K562 (cell line): ENCODE measurements at regions not wholly inside any gene's neighbourhood (a gene's known extent, or its start where the extent isn't known, plus 50 kb on each side); places are given as distances from the start of the nearest gene placed in this dataset.

Experiments used
- ATAC-seq: fragments of 200-7000 bp; cut with Tn5 transposase; 3 replicates; pipeline ENCODE4 v1.9.1; 2020; ENCODE audit warnings: moderate library complexity
- BruUV-seq: library from RNA; stranded (reverse); fragments of 400-500 nt; replicated peaks from 2 replicates; lab custom pipeline; 2021; lab: Mats Ljungman, UMichigan
- CTCF ChIA-PET: fragments of 300-600 bp; formaldehyde crosslinking; extraction: SDS; loops from one replicate; lab custom pipeline; 2021; ENCODE audit warnings: low intra/inter-chr PET ratio; lab: Yijun Ruan, JAX
- POLR2A ChIA-PET: fragments of 300-600, 350-650 bp; sonication (Branson Sonifier 250); formaldehyde crosslinking; extraction: SDS; loops from one replicate; lab custom pipeline; 2021; ENCODE audit warnings: antibody characterized with exemption, inconsistent platforms; lab: Yijun Ruan, JAX
- DNase-seq, 4 experiments: peaks; one replicate each; pipeline versions ENCODE4 v3.0.0 to v3.0.0-alpha.2; 2011 to 2018; ENCODE audit warnings: low spot score in 3 of 4, mixed read lengths in 3 of 4; ENCODE audit errors: extremely low read depth in 1 of 4
- FAIRE-seq: peaks from 2 replicates; lab custom pipeline; 2011; peaks lifted over from hg19 to GRCh38; lab: Jason Lieb, UNC
- H2AFZ ChIP-seq: 2 replicates; pipeline ENCODE4 v1.6.0; 2011; ENCODE audit warnings: low read depth, low read length, control low read depth, inconsistent platforms
- H3K27ac ChIP-seq: fragments of 200-600 bp; 3 replicates; pipeline ENCODE4 v1.8.0; 2011; ENCODE audit warnings: low read depth, mild to moderate bottlenecking, control low read depth, inconsistent platforms, low read length, moderate library complexity, mixed read lengths; ENCODE audit errors: extremely low read depth
- H3K27me3 ChIP-seq, 2 experiments: fragments of 300-600 bp in 1 of 2; 2 replicates in 1 of 2; 3 replicates in 1 of 2; pipeline versions ENCODE4 v1.6.0 to v1.8.0; 2011; ENCODE audit warnings: inconsistent platforms in 2 of 2, low read length in 2 of 2, mild to moderate bottlenecking in 1 of 2, mixed read lengths in 1 of 2, moderate library complexity in 1 of 2; ENCODE audit not compliant: control insufficient read depth in 2 of 2, insufficient read depth in 2 of 2
- H3K36me3 ChIP-seq: fragments of 300-600 bp; 3 replicates; pipeline ENCODE4 v1.8.0; 2011; ENCODE audit warnings: mild to moderate bottlenecking, low read length, inconsistent platforms; ENCODE audit not compliant: control insufficient read depth, insufficient read depth
- H3K4me1 ChIP-seq, 2 experiments: fragments of 200-600 bp in 1 of 2; replicated peaks in 1 of 2; 2 replicates in 1 of 2; 3 replicates in 1 of 2; pipeline versions ENCODE4 v1.5.1 to v1.8.0; 2011; ENCODE audit warnings: inconsistent platforms in 2 of 2, low read length in 2 of 2, mild to moderate bottlenecking in 1 of 2, mixed read lengths in 1 of 2, moderate library complexity in 1 of 2; ENCODE audit not compliant: control insufficient read depth in 2 of 2, insufficient read depth in 2 of 2
- H3K4me2 ChIP-seq: 2 replicates; pipeline ENCODE4 v1.6.1; 2011; ENCODE audit warnings: low read length, control low read depth, inconsistent platforms, mixed read lengths; ENCODE audit not compliant: insufficient read depth
- H3K4me3 ChIP-seq: fragments of 200-600 bp; sonication (generic), shearing (Covaris generic); 2 replicates; pipeline ENCODE4 v1.5.1; 2016; ENCODE audit warnings: control low read depth, inconsistent platforms
- H3K79me2 ChIP-seq: fragments of 200-600 bp; 3 replicates; pipeline ENCODE4 v1.8.0; 2011; ENCODE audit warnings: low read length, inconsistent platforms; ENCODE audit not compliant: control insufficient read depth, insufficient read depth
- H3K9ac ChIP-seq, 2 experiments: 2 replicates each; pipeline versions ENCODE4 v1.6.0 to v1.6.1; 2011; ENCODE audit warnings: low read depth in 2 of 2, low read length in 2 of 2, control low read depth in 1 of 2, inconsistent platforms in 1 of 2, mild to moderate bottlenecking in 1 of 2, mixed read lengths in 1 of 2; ENCODE audit not compliant: insufficient read depth in 1 of 2
- H3K9me1 ChIP-seq: one replicate; pipeline ENCODE4 v1.6.0; 2011; ENCODE audit warnings: inconsistent platforms, mild to moderate bottlenecking, low read length, moderate library complexity; ENCODE audit not compliant: control insufficient read depth, insufficient read depth
- H3K9me3 ChIP-seq: replicated peaks from 2 replicates; pipeline ENCODE4 v1.5.1; 2011; ENCODE audit warnings: low read depth, low read length, inconsistent platforms; ENCODE audit not compliant: control insufficient read depth, insufficient read depth
- H4K20me1 ChIP-seq: replicated peaks from 2 replicates; pipeline ENCODE4 v1.6.1; 2011; ENCODE audit warnings: low read length, inconsistent platforms, mixed read lengths; ENCODE audit not compliant: control insufficient read depth, insufficient read depth
- CREB3 ChIP-seq: fragments of 450-650 bp; conservative IDR thresholded peaks from 2 replicates; pipeline ENCODE4 v1.6.1; 2016; ENCODE audit warnings: missing genetic modification characterization, low read depth, mild to moderate bottlenecking, missing compliant biosample characterization, moderate library complexity
- HOXB6 ChIP-seq: fragments of 250-450 bp; sonication (Bioruptor Pico); IDR thresholded peaks from 2 replicates; pipeline ENCODE4 v1.5.1; 2022; ENCODE audit warnings: mild to moderate bottlenecking, borderline replicate concordance
- XRCC5 ChIP-seq: fragments of 200-400 bp; formaldehyde crosslinking; IDR thresholded peaks from 2 replicates; pipeline ENCODE4 v1.6.1; 2017; ENCODE audit warnings: low read depth, mild to moderate bottlenecking, low read length
- WGBS: fragments of 100-300 bp; shearing (Covaris generic); methylation state at CpG from one replicate; pipeline ENCODE4 v1.1.6; 2016; ENCODE audit warnings: low coverage, mixed read lengths; ENCODE audit not compliant: insufficient coverage; ENCODE audit errors: missing lambda C conversion rate; 5-methylcytosine and 5-hydroxymethylcytosine counted together
- in situ Hi-C: fragments of 300-500 bp; cut with MboI; formaldehyde crosslinking; loops from 4 replicates; pipeline ENCODE4 v1.15.0; 2018; ENCODE audit warnings: inconsistent platforms, mixed read lengths
- intact Hi-C: fragments of 100-400 bp; cut with micrococcal nuclease; formaldehyde crosslinking; loops from 2 replicates; pipeline ENCODE4 v1.14.2; 2022
- TF ChIP-seq, protein P1 (sequence below): IDR thresholded peaks from 2 replicates; pipeline ENCODE4 v1.6.1; 2011; ENCODE audit warnings: borderline replicate concordance, low read depth, mild to moderate bottlenecking, moderate library complexity, low read length; ENCODE audit not compliant: insufficient read depth, poor library complexity, severe bottlenecking

GRCh38 chr3:147958754-147959153 lies 549.6 kb downstream of the ZIC1 start:
- ChIA-PET POLR2A (no interaction called here), CTCF (no interaction called here)
- intact Hi-C loops (no loop called here), in situ Hi-C loops (no loop called here)
- Histone ChIP-seq H4K20me1 (no peaks in the 10 kb centered on the region), H3K27me3 (no peaks in the 10 kb centered on the region), H3K9me3 (0 out of 2 replicates have a peak, but pooled peaks cover 1% of the 10 kb centered on the region), H3K4me1 (no peaks in the 10 kb centered on the region), H2AFZ (no peak overlapping the region), H3K36me3 (no peaks in the 10 kb centered on the region), H3K4me3 (no peak overlapping the region), H3K79me2 (no peaks in the 10 kb centered on the region), H3K27ac (no peak overlapping the region), H3K9ac (no peak overlapping the region), H3K9me1 (no peaks in the 10 kb centered on the region), H3K4me2 (no peak overlapping the region)
- FAIRE-seq (no peak), ATAC-seq (no peak), DNase-seq (no peak)
- TF ChIP-seq, protein P1, sequence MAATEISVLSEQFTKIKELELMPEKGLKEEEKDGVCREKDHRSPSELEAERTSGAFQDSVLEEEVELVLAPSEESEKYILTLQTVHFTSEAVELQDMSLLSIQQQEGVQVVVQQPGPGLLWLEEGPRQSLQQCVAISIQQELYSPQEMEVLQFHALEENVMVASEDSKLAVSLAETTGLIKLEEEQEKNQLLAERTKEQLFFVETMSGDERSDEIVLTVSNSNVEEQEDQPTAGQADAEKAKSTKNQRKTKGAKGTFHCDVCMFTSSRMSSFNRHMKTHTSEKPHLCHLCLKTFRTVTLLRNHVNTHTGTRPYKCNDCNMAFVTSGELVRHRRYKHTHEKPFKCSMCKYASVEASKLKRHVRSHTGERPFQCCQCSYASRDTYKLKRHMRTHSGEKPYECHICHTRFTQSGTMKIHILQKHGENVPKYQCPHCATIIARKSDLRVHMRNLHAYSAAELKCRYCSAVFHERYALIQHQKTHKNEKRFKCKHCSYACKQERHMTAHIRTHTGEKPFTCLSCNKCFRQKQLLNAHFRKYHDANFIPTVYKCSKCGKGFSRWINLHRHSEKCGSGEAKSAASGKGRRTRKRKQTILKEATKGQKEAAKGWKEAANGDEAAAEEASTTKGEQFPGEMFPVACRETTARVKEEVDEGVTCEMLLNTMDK: no peak
- TF ChIP-seq HOXB6 (CRISPR knock-in tag) (no peak), CREB3 (tag) (no peak), XRCC5 (no peak)
- no TSS peak for BruUV-seq
- WGBS: 0% methylated on average over 1 of the region's 1 CpG
